DND-41 (cell line): ENCODE measurements at regions not wholly inside any gene's neighbourhood (a gene's known extent, or its start where the extent isn't known, plus 50 kb on each side); places are given as distances from the start of the nearest gene placed in this dataset.

ENCODE experiments used
- ATAC-seq: fragments of 200-7000 bp; cut with Tn5 transposase; 3 replicates; pipeline ENCODE4 v1.9.1; 2021; ENCODE audit warnings: low read depth; ENCODE audit not compliant: insufficient read depth
- DNase-seq: peaks from one replicate; pipeline ENCODE4 v3.0.0-alpha.2; 2020
- H2AFZ ChIP-seq: 2 replicates; pipeline ENCODE4 v1.6.0; 2012; ENCODE audit warnings: low read depth, low read length
- H3K27ac ChIP-seq: 2 replicates; pipeline ENCODE4 v1.5.1; 2012; ENCODE audit warnings: low read length, inconsistent platforms
- H3K27me3 ChIP-seq: fragments of 200-600 bp; sonication (generic); 2 replicates; pipeline ENCODE4 v1.6.0; 2012; ENCODE audit warnings: low read length, mild to moderate bottlenecking, inconsistent platforms; ENCODE audit not compliant: insufficient read depth, poor library complexity
- H3K36me3 ChIP-seq: 2 replicates; pipeline ENCODE4 v1.5.1; 2012; ENCODE audit warnings: low read length, inconsistent platforms; ENCODE audit not compliant: insufficient read depth
- H3K4me1 ChIP-seq: 2 replicates; pipeline ENCODE4 v1.5.1; 2012; ENCODE audit warnings: mild to moderate bottlenecking, low read length; ENCODE audit not compliant: insufficient read depth
- H3K4me2 ChIP-seq: 2 replicates; pipeline ENCODE4 v1.6.0; 2012; ENCODE audit warnings: mild to moderate bottlenecking, moderate library complexity, low read length, inconsistent platforms; ENCODE audit not compliant: insufficient read depth
- H3K4me3 ChIP-seq, 2 experiments: fragments of 200-600 bp in 1 of 2; shearing (Covaris generic) in 1 of 2; 2 replicates each; pipeline ENCODE4 v1.5.1; 2012 to 2016; ENCODE audit warnings: inconsistent platforms in 2 of 2, low read length in 2 of 2, mild to moderate bottlenecking in 2 of 2, low read depth in 1 of 2, moderate library complexity in 1 of 2
- H3K79me2 ChIP-seq: 2 replicates; pipeline ENCODE4 v1.6.0; 2012; ENCODE audit warnings: low read length, inconsistent platforms; ENCODE audit not compliant: insufficient read depth
- H3K9ac ChIP-seq: 2 replicates; pipeline ENCODE4 v1.6.0; 2012; ENCODE audit warnings: low read depth, mild to moderate bottlenecking, inconsistent platforms, low read length, moderate library complexity
- H3K9me3 ChIP-seq: 2 replicates; pipeline ENCODE4 v1.5.1; 2012; ENCODE audit warnings: low read length, moderate library complexity, mild to moderate bottlenecking, inconsistent platforms; ENCODE audit not compliant: insufficient read depth, severe bottlenecking
- H4K20me1 ChIP-seq: 2 replicates; pipeline ENCODE4 v1.6.0; 2012; ENCODE audit warnings: low read length; ENCODE audit not compliant: insufficient read depth
- EZH2 ChIP-seq: IDR thresholded peaks from 3 replicates; pipeline ENCODE4 v1.6.1; 2012; ENCODE audit warnings: borderline replicate concordance, low read depth, mild to moderate bottlenecking, moderate library complexity, low read length, inconsistent platforms; ENCODE audit not compliant: severe bottlenecking
- TF ChIP-seq, protein P1 (sequence below): IDR thresholded peaks from 2 replicates; pipeline ENCODE4 v1.5.1; 2012; ENCODE audit warnings: borderline replicate concordance, low read length, moderate library complexity, mild to moderate bottlenecking; ENCODE audit not compliant: poor library complexity, severe bottlenecking; ENCODE audit errors: extremely low read depth

DNA sequence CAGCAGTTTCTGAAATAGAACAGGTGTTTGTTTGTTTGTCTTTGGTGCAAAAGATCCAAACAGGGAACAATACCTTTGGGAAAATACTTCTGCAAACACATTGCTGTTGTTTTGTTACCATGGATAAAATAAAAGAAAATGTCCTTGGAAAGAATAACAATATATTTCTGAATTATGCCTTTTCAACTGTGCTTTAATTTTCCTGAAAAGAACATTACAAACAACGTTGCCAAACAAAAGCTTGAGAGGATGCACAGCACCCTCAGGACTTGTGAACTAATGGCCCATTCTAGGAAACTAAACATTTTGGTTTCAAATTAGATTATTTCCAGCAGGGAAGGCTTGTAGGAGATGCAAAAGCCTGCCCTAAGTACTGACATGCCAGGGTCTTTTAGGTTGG lies 967.2 kb downstream of the TLE4 start:
- Histone ChIP-seq H3K4me1 (no peaks in the 10 kb centered on the region), H3K36me3 (no peaks in the 10 kb centered on the region), H2AFZ (no peak overlapping the region), H3K27me3 (no peaks in the 10 kb centered on the region), H3K9me3 (no peaks in the 10 kb centered on the region), H4K20me1 (no peaks in the 10 kb centered on the region), H3K9ac (no peak overlapping the region), H3K4me3 (no peak overlapping the region), H3K27ac (no peak overlapping the region), H3K4me2 (no peak overlapping the region), H3K79me2 (no peaks in the 10 kb centered on the region)
- ATAC-seq (no peak), DNase-seq (no peak)
- TF ChIP-seq, protein P1, sequence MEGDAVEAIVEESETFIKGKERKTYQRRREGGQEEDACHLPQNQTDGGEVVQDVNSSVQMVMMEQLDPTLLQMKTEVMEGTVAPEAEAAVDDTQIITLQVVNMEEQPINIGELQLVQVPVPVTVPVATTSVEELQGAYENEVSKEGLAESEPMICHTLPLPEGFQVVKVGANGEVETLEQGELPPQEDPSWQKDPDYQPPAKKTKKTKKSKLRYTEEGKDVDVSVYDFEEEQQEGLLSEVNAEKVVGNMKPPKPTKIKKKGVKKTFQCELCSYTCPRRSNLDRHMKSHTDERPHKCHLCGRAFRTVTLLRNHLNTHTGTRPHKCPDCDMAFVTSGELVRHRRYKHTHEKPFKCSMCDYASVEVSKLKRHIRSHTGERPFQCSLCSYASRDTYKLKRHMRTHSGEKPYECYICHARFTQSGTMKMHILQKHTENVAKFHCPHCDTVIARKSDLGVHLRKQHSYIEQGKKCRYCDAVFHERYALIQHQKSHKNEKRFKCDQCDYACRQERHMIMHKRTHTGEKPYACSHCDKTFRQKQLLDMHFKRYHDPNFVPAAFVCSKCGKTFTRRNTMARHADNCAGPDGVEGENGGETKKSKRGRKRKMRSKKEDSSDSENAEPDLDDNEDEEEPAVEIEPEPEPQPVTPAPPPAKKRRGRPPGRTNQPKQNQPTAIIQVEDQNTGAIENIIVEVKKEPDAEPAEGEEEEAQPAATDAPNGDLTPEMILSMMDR, result no peak
- TF ChIP-seq EZH2, result no peak

DNA sequence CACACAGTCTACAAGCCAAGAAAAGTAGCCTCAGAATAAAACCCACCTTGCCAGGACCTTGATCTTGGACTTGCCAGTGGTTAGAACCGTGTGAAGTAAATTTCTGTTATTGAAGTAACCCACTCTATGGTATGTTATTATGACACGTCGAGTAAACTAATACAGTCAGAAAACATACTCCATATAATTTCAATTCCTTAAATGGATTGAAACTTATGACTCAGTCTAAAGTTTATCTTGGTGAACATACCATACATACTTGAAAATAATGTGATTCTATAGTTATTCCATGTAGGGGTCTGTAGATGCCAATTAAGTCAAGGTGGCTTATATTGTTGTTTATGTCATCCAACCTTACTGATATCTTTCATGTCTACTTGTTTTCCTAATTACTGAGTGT lies 950.7 kb downstream of the TLE4 start:
- Histone ChIP-seq H3K79me2 (no peaks in the 10 kb centered on the region), H2AFZ (no peak overlapping the region), H4K20me1 (no peaks in the 10 kb centered on the region), H3K9me3 (no peaks in the 10 kb centered on the region), H3K4me1 (no peaks in the 10 kb centered on the region), H3K27ac (no peak overlapping the region), H3K9ac (no peak overlapping the region), H3K36me3 (no peaks in the 10 kb centered on the region), H3K4me2 (no peak overlapping the region), H3K4me3 (no peak overlapping the region), H3K27me3 (no peaks in the 10 kb centered on the region)
- DNase-seq (no peak), ATAC-seq (no peak)
- TF ChIP-seq, protein P1, result no peak
- TF ChIP-seq EZH2, result no peak

DNA sequence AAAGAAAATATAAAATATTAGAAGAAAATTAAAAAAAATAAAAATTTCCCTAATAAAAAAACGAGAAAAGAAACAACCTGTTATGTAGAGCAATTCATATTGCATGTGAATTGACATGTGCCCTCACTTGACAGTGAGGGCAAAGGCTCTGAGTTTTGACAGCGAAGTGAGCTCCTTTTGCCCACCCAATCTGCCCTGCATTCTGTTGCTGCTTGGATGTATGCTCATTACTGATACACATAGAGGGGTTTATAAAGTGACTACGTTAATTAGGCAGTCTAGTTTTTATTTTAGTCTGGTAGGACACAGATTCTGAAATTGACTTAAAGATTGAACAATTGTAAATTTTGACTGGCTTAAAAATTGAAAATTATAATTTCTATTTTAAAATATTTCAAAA lies 949.4 kb downstream of the TLE4 start:
- Histone ChIP-seq H3K79me2 (no peaks in the 10 kb centered on the region), H3K9me3 (no peaks in the 10 kb centered on the region), H3K4me3 (no peak overlapping the region), H2AFZ (no peak overlapping the region), H3K4me2 (no peak overlapping the region), H3K36me3 (no peaks in the 10 kb centered on the region), H3K4me1 (no peaks in the 10 kb centered on the region), H3K9ac (no peak overlapping the region), H3K27ac (no peak overlapping the region), H4K20me1 (no peaks in the 10 kb centered on the region), H3K27me3 (no peaks in the 10 kb centered on the region)
- TF ChIP-seq, protein P1, result no peak
- TF ChIP-seq EZH2, result no peak
- DNase-seq (no peak), ATAC-seq (no peak)

DNA sequence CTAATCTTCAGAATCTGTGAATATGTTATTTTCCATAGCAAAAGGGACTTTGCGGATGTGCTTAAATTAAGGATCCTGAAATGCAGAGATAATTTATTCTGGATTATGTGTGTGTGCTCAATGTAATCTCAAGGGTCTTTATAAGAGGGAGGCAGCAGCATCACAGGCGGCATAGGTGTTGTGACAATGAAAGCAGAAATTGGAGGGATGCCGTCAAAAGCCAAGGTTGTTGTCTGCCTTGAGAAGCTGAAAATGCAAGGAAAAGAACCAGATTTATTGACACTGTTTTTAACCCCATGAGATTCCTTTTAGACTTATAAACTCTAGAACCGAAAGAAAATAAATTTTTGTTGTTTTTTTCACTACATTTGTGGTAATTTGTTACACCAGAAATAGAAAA lies 948.5 kb downstream of the TLE4 start:
- H3K4me1 ChIP-seq, result no peaks in the 10 kb centered on the region
- no peak overlapping the region for H2AFZ ChIP-seq
- H3K4me3 ChIP-seq, result no peak overlapping the region
- TF ChIP-seq, protein P1, result no peak
- TF ChIP-seq EZH2, result no peak
- no peak for DNase-seq
- no peak overlapping the region for H3K4me2 ChIP-seq
- no peaks in the 10 kb centered on the region for H4K20me1 ChIP-seq
- H3K36me3 ChIP-seq, result no peaks in the 10 kb centered on the region
- H3K79me2 ChIP-seq, result no peaks in the 10 kb centered on the region
- ATAC-seq, result no peak
- H3K9ac ChIP-seq, result no peak overlapping the region
- H3K27me3 ChIP-seq, result no peaks in the 10 kb centered on the region
- H3K9me3 ChIP-seq, result no peaks in the 10 kb centered on the region
- H3K27ac ChIP-seq, result no peak overlapping the region
